ENCODE measurements at regions not wholly inside any gene's neighbourhood (a gene's known extent, or its start where the extent isn't known, plus 50 kb on each side); places are given as distances from the start of the nearest gene placed in this dataset.

- no peak for TF ChIP-seq CTCF (IDR thresholded peaks at IDR 0.05)
- TF ChIP-seq POLR2A (IDR thresholded peaks at IDR 0.05) = no peak
- TF ChIP-seq POLR2AphosphoS5 (IDR thresholded peaks at IDR 0.05) = no peak
Observed at GRCh38 chr9:135299651-135300345, 179.8 kb upstream of the PPP1R26 start.

Measured in stomach (tissue), 4 donors.